GM21786 (cell line): ENCODE measurements at regions not wholly inside any gene's neighbourhood (a gene's known extent, or its start where the extent isn't known, plus 50 kb on each side); places are given as distances from the start of the nearest gene placed in this dataset.

Experiments used
- ATAC-seq: cut with Tn5 transposase; IDR thresholded peaks from one replicate; pipeline ENCODE4 v1.9.1; 2021; ENCODE audit not compliant: unreplicated experiment

GRCh38 chr3:24595796-24596195 is 101.1 kb upstream of the THRB start:
- no peak for ATAC-seq

GRCh38 chr3:24596626-24597025 is 102.0 kb upstream of the THRB start:
- ATAC-seq, result no peak

- ATAC-seq, result no peak
These were observed 104.2 kb upstream of the THRB start for GRCh38 chr3:24598695-24599470.

GRCh38 chr3:24601066-24601939 is 106.7 kb upstream of the THRB start:
- ATAC-seq, result no peak

GRCh38 chr3:24604215-24604614 is 109.6 kb upstream of the THRB start:
- ATAC-seq, result no peak

- ATAC-seq, result no peak
These were observed 110.9 kb upstream of the THRB start for GRCh38 chr3:24605511-24606028.

GRCh38 chr3:24607281-24607680 is 112.6 kb upstream of the THRB start:
- ATAC-seq, result no peak

- no peak for ATAC-seq
These were observed 114.2 kb upstream of the THRB start for GRCh38 chr3:24608701-24609390.

GRCh38 chr3:24614359-24614758 is 119.7 kb upstream of the THRB start:
- ATAC-seq, result no peak

GRCh38 chr3:24615177-24615576 is 120.5 kb upstream of the THRB start:
- ATAC-seq, result no peak

GRCh38 chr3:24616110-24616829 is 121.6 kb upstream of the THRB start:
- no peak for ATAC-seq

GRCh38 chr3:24622138-24622537 is 127.5 kb upstream of the THRB start:
- ATAC-seq, result no peak

- no peak for ATAC-seq
These were observed 128.1 kb upstream of the THRB start for GRCh38 chr3:24622696-24623225.

- no peak for ATAC-seq
These were observed 129.0 kb upstream of the THRB start for GRCh38 chr3:24623657-24624056.

GRCh38 chr3:24624938-24625681 is 130.5 kb upstream of the THRB start:
- ATAC-seq, result no peak

GRCh38 chr3:24628523-24629258 is 134.0 kb upstream of the THRB start:
- ATAC-seq, result no peak

GRCh38 chr3:24631481-24631880 is 136.8 kb upstream of the THRB start:
- ATAC-seq, result no peak

GRCh38 chr3:24639061-24639460 is 144.4 kb upstream of the THRB start:
- ATAC-seq, result no peak
